Right lobe of liver (tissue), 6 donors: ENCODE measurements at regions not wholly inside any gene's neighbourhood (a gene's known extent, or its start where the extent isn't known, plus 50 kb on each side); places are given as distances from the start of the nearest gene placed in this dataset.

Source experiments
- ATAC-seq, 4 donors: fragments of 200-7000 bp; cut with Tn5 transposase; one replicate each; pipeline ENCODE4 v1.9.1; 2020; ENCODE audit warnings: mild to moderate bottlenecking in 4 of 4, moderate library complexity in 4 of 4
- DNase-seq, 3 donors: peaks; one replicate each; pipeline ENCODE4 v3.0.0-alpha.2; 2020
- H3K27ac ChIP-seq, 3 donors: fragments of 200-600 bp; one replicate each; pipeline ENCODE4 v1.8.0; 2022
- H3K27me3 ChIP-seq, 2 donors: fragments of 200-600 bp; one replicate each; pipeline ENCODE4 v1.8.0; 2022
- H3K36me3 ChIP-seq, 4 donors: fragments of 200-600 bp; sonication (generic) in 1 of 4; one replicate each; pipeline versions ENCODE4 v1.5.1 to v1.8.0; 2017 to 2022; ENCODE audit warnings: control low read depth in 1 of 4
- H3K4me1 ChIP-seq, 4 donors: fragments of 200-600 bp; sonication (generic) in 1 of 4; one replicate each; pipeline versions ENCODE4 v1.5.1 to v1.8.0; 2017 to 2022; ENCODE audit warnings: control low read depth in 1 of 4
- H3K4me3 ChIP-seq, 3 donors: fragments of 200-600 bp; one replicate each; pipeline ENCODE4 v1.8.0; 2022
- H3K9me3 ChIP-seq, 4 donors: fragments of 200-600 bp; sonication (generic) in 1 of 4; one replicate each; pipeline versions ENCODE4 v1.5.1 to v1.8.0; 2017 to 2022; ENCODE audit warnings: control low read depth in 1 of 4
- CTCF ChIP-seq, 4 donors: fragments of 200-600 bp in 3 of 4; fragments of 450-650 bp in 1 of 4; IDR thresholded peaks; one replicate each; pipeline versions ENCODE4 v1.5.1 to v1.8.0; 2016 to 2022; ENCODE audit warnings: antibody characterized with exemption in 4 of 4, mild to moderate bottlenecking in 2 of 4
- POLR2A ChIP-seq: fragments of 450-650 bp; IDR thresholded peaks from one replicate; pipeline ENCODE4 v1.6.1; 2017; ENCODE audit warnings: antibody characterized with exemption, mild to moderate bottlenecking
- WGBS: methylation state at CpG from one replicate; pipeline ENCODE4 v1.1.6; 2018; ENCODE audit warnings: low coverage, low lambda C conversion rate; ENCODE audit not compliant: insufficient coverage; ENCODE audit errors: missing lambda C conversion rate; 5-methylcytosine and 5-hydroxymethylcytosine counted together
- intact Hi-C, 2 donors: fragments of 100-400 bp; cut with DNase I; formaldehyde crosslinking; loops; one replicate each; pipeline versions ENCODE4 v1.11.2 to v1.14.1; 2022
- donor health status: DM: no; HTN: yes; CAD: no.
- donor health status: DM: no; HTN: no; CAD: no.
- donor health status: DM: no; HTN: no; CAD: no.
- donor health status: DM: no; HTN: yes; CAD: no.
- donor health status: DM: no; HTN: yes; CAD: no.

GRCh38 chr15:96802611-96803255 lies 472.2 kb downstream of the NR2F2 start:
- DNase-seq, result no peak
- Histone ChIP-seq H3K4me1 (no peaks in the 10 kb centered on the region), H3K27ac (no peak overlapping the region), H3K36me3 (no peaks in the 10 kb centered on the region), H3K9me3 (no peaks in the 10 kb centered on the region), H3K4me3 (no peak overlapping the region), H3K27me3 (no peaks in the 10 kb centered on the region)
- intact Hi-C loops, result no loop called here
- TF ChIP-seq POLR2A, result no peak
- TF ChIP-seq CTCF (IDR thresholded peaks at IDR 0.05), result no peak
- no peak for ATAC-seq
- 54% methylated on average over 11 of the region's 11 CpGs for WGBS

GRCh38 chr15:96804754-96805153 lies 474.3 kb downstream of the NR2F2 start:
- H3K27me3 ChIP-seq, result no peaks in the 10 kb centered on the region
- H3K4me3 ChIP-seq, result no peak overlapping the region
- DNase-seq, result no peak
- no peak for ATAC-seq
- TF ChIP-seq POLR2A (no peak), CTCF (IDR thresholded peaks at IDR 0.05) (no peak)
- no peaks in the 10 kb centered on the region for H3K4me1 ChIP-seq
- no peaks in the 10 kb centered on the region for H3K36me3 ChIP-seq
- intact Hi-C loops, result no loop called here
- no peak overlapping the region for H3K27ac ChIP-seq
- 56% methylated on average over 5 of the region's 5 CpGs for WGBS
- no peaks in the 10 kb centered on the region for H3K9me3 ChIP-seq

- Histone ChIP-seq H3K9me3 (no peaks in the 10 kb centered on the region), H3K27me3 (no peaks in the 10 kb centered on the region), H3K36me3 (no peaks in the 10 kb centered on the region), H3K27ac (no peak overlapping the region), H3K4me3 (no peak overlapping the region), H3K4me1 (no peaks in the 10 kb centered on the region)
- no peak for ATAC-seq
- intact Hi-C loops, result no loop called here
- DNase-seq, result no peak
- TF ChIP-seq CTCF (IDR thresholded peaks at IDR 0.05), result no peak
- no peak for TF ChIP-seq POLR2A
- 16% methylated on average over 3 of the region's 4 CpGs for WGBS
Observed at GRCh38 chr15:96807361-96807760, 476.9 kb downstream of the NR2F2 start.

GRCh38 chr15:96817900-96818299 lies 487.4 kb downstream of the NR2F2 start:
- WGBS, result 36% methylated on average over 2 of the region's 2 CpGs
- DNase-seq, result no peak
- Histone ChIP-seq H3K9me3 (no peaks in the 10 kb centered on the region), H3K27me3 (no peaks in the 10 kb centered on the region), H3K36me3 (no peaks in the 10 kb centered on the region), H3K4me1 (no peaks in the 10 kb centered on the region), H3K27ac (no peak overlapping the region), H3K4me3 (no peak overlapping the region)
- no peak for ATAC-seq
- TF ChIP-seq CTCF (IDR thresholded peaks at IDR 0.05) (no peak), POLR2A (no peak)
- intact Hi-C loops, result no loop called here

- ATAC-seq (no peak), DNase-seq (no peak)
- Histone ChIP-seq H3K9me3 (no peaks in the 10 kb centered on the region), H3K27me3 (no peaks in the 10 kb centered on the region), H3K36me3 (no peaks in the 10 kb centered on the region), H3K4me3 (no peak overlapping the region), H3K4me1 (no peaks in the 10 kb centered on the region), H3K27ac (no peak overlapping the region)
- TF ChIP-seq CTCF (IDR thresholded peaks at IDR 0.05), result no peak
- no peak for TF ChIP-seq POLR2A
- intact Hi-C loops, result no loop called here
- 56% methylated on average over 4 of the region's 4 CpGs for WGBS
Observed at GRCh38 chr15:96818861-96819260, 488.4 kb downstream of the NR2F2 start.
